K562 (cell line): ENCODE measurements at regions not wholly inside any gene's neighbourhood (a gene's known extent, or its start where the extent isn't known, plus 50 kb on each side); places are given as distances from the start of the nearest gene placed in this dataset.

ENCODE experiments used
- ATAC-seq: fragments of 200-7000 bp; cut with Tn5 transposase; 3 replicates; pipeline ENCODE4 v1.9.1; 2020; ENCODE audit warnings: moderate library complexity
- BruUV-seq: library from RNA; stranded (reverse); fragments of 400-500 nt; replicated peaks from 2 replicates; lab custom pipeline; 2021; lab: Mats Ljungman, UMichigan
- CTCF ChIA-PET: fragments of 300-600 bp; formaldehyde crosslinking; extraction: SDS; loops from one replicate; lab custom pipeline; 2021; ENCODE audit warnings: low intra/inter-chr PET ratio; lab: Yijun Ruan, JAX
- POLR2A ChIA-PET: fragments of 300-600, 350-650 bp; sonication (Branson Sonifier 250); formaldehyde crosslinking; extraction: SDS; loops from one replicate; lab custom pipeline; 2021; ENCODE audit warnings: antibody characterized with exemption, inconsistent platforms; lab: Yijun Ruan, JAX
- DNase-seq, 4 experiments: peaks; one replicate each; pipeline versions ENCODE4 v3.0.0 to v3.0.0-alpha.2; 2011 to 2018; ENCODE audit warnings: low spot score in 3 of 4, mixed read lengths in 3 of 4; ENCODE audit errors: extremely low read depth in 1 of 4
- FAIRE-seq: peaks from 2 replicates; lab custom pipeline; 2011; peaks lifted over from hg19 to GRCh38; lab: Jason Lieb, UNC
- H2AFZ ChIP-seq: 2 replicates; pipeline ENCODE4 v1.6.0; 2011; ENCODE audit warnings: low read depth, low read length, control low read depth, inconsistent platforms
- H3K27ac ChIP-seq: fragments of 200-600 bp; 3 replicates; pipeline ENCODE4 v1.8.0; 2011; ENCODE audit warnings: low read depth, mild to moderate bottlenecking, control low read depth, inconsistent platforms, low read length, moderate library complexity, mixed read lengths; ENCODE audit errors: extremely low read depth
- H3K27me3 ChIP-seq, 2 experiments: fragments of 300-600 bp in 1 of 2; 2 replicates in 1 of 2; 3 replicates in 1 of 2; pipeline versions ENCODE4 v1.6.0 to v1.8.0; 2011; ENCODE audit warnings: inconsistent platforms in 2 of 2, low read length in 2 of 2, mild to moderate bottlenecking in 1 of 2, mixed read lengths in 1 of 2, moderate library complexity in 1 of 2; ENCODE audit not compliant: control insufficient read depth in 2 of 2, insufficient read depth in 2 of 2
- H3K36me3 ChIP-seq: fragments of 300-600 bp; 3 replicates; pipeline ENCODE4 v1.8.0; 2011; ENCODE audit warnings: mild to moderate bottlenecking, low read length, inconsistent platforms; ENCODE audit not compliant: control insufficient read depth, insufficient read depth
- H3K4me1 ChIP-seq, 2 experiments: fragments of 200-600 bp in 1 of 2; replicated peaks in 1 of 2; 2 replicates in 1 of 2; 3 replicates in 1 of 2; pipeline versions ENCODE4 v1.5.1 to v1.8.0; 2011; ENCODE audit warnings: inconsistent platforms in 2 of 2, low read length in 2 of 2, mild to moderate bottlenecking in 1 of 2, mixed read lengths in 1 of 2, moderate library complexity in 1 of 2; ENCODE audit not compliant: control insufficient read depth in 2 of 2, insufficient read depth in 2 of 2
- H3K4me2 ChIP-seq: 2 replicates; pipeline ENCODE4 v1.6.1; 2011; ENCODE audit warnings: low read length, control low read depth, inconsistent platforms, mixed read lengths; ENCODE audit not compliant: insufficient read depth
- H3K4me3 ChIP-seq: fragments of 200-600 bp; sonication (generic), shearing (Covaris generic); 2 replicates; pipeline ENCODE4 v1.5.1; 2016; ENCODE audit warnings: control low read depth, inconsistent platforms
- H3K79me2 ChIP-seq: fragments of 200-600 bp; 3 replicates; pipeline ENCODE4 v1.8.0; 2011; ENCODE audit warnings: low read length, inconsistent platforms; ENCODE audit not compliant: control insufficient read depth, insufficient read depth
- H3K9ac ChIP-seq, 2 experiments: 2 replicates each; pipeline versions ENCODE4 v1.6.0 to v1.6.1; 2011; ENCODE audit warnings: low read depth in 2 of 2, low read length in 2 of 2, control low read depth in 1 of 2, inconsistent platforms in 1 of 2, mild to moderate bottlenecking in 1 of 2, mixed read lengths in 1 of 2; ENCODE audit not compliant: insufficient read depth in 1 of 2
- H3K9me1 ChIP-seq: one replicate; pipeline ENCODE4 v1.6.0; 2011; ENCODE audit warnings: inconsistent platforms, mild to moderate bottlenecking, low read length, moderate library complexity; ENCODE audit not compliant: control insufficient read depth, insufficient read depth
- H3K9me3 ChIP-seq: replicated peaks from 2 replicates; pipeline ENCODE4 v1.5.1; 2011; ENCODE audit warnings: low read depth, low read length, inconsistent platforms; ENCODE audit not compliant: control insufficient read depth, insufficient read depth
- H4K20me1 ChIP-seq: replicated peaks from 2 replicates; pipeline ENCODE4 v1.6.1; 2011; ENCODE audit warnings: low read length, inconsistent platforms, mixed read lengths; ENCODE audit not compliant: control insufficient read depth, insufficient read depth
- AFF1 ChIP-seq, 2 experiments: fragments of 450-650 bp; IDR thresholded peaks; 2 replicates each; pipeline ENCODE4 v1.6.1; 2018; ENCODE audit warnings: mild to moderate bottlenecking in 2 of 2, low read depth in 1 of 2; ENCODE audit not compliant: partially characterized antibody in 2 of 2
- ATF2 ChIP-seq: sonication (generic); formaldehyde crosslinking; IDR thresholded peaks from 2 replicates; pipeline ENCODE4 v1.8.1; 2022; ENCODE audit warnings: missing genetic modification reagents
- KDM4B ChIP-seq, 2 experiments: fragments of 450-650 bp in 1 of 2; sonication (generic) in 1 of 2; IDR thresholded peaks; 2 replicates each; pipeline ENCODE4 v1.6.1; 2016 to 2017; ENCODE audit warnings: borderline replicate concordance in 2 of 2, antibody characterized with exemption in 1 of 2, low read depth in 1 of 2, mild to moderate bottlenecking in 1 of 2
- RAD21 ChIP-seq, 2 experiments: fragments of 250-450 bp in 1 of 2; fragments of 450-650 bp in 1 of 2; sonication (Bioruptor Pico) in 1 of 2; formaldehyde crosslinking in 1 of 2; IDR thresholded peaks in 1 of 2; conservative IDR thresholded peaks in 1 of 2; 2 replicates each; pipeline versions ENCODE4 v1.4.0 to v1.8.0; 2020 to 2022; ENCODE audit warnings: mild to moderate bottlenecking in 2 of 2, moderate library complexity in 1 of 2
- SMARCA4 ChIP-seq: fragments of 450-650 bp; IDR thresholded peaks from 2 replicates; pipeline ENCODE4 v1.6.1; 2016
- WGBS: fragments of 100-300 bp; shearing (Covaris generic); methylation state at CpG from one replicate; pipeline ENCODE4 v1.1.6; 2016; ENCODE audit warnings: low coverage, mixed read lengths; ENCODE audit not compliant: insufficient coverage; ENCODE audit errors: missing lambda C conversion rate; 5-methylcytosine and 5-hydroxymethylcytosine counted together
- in situ Hi-C: fragments of 300-500 bp; cut with MboI; formaldehyde crosslinking; loops from 4 replicates; pipeline ENCODE4 v1.15.0; 2018; ENCODE audit warnings: inconsistent platforms, mixed read lengths
- intact Hi-C: fragments of 100-400 bp; cut with micrococcal nuclease; formaldehyde crosslinking; loops from 2 replicates; pipeline ENCODE4 v1.14.2; 2022

GRCh38 chr3:102571720-102572384, 137.0 kb downstream of the ZPLD1 start:
- DNase-seq (no peak), ATAC-seq (no peak), FAIRE-seq (no peak)
- POLR2A ChIA-PET: no interaction called here
- no peak overlapping the region for H3K9ac ChIP-seq
- no peak overlapping the region for H3K27ac ChIP-seq
- BruUV-seq: no TSS peak
- CTCF ChIA-PET: no interaction called here
- no peaks in the 10 kb centered on the region for H4K20me1 ChIP-seq
- TF ChIP-seq ATF2: no peak
- no peak for TF ChIP-seq KDM4B (IDR thresholded peaks at IDR 0.05; ENCODE audit: borderline replicate concordance in 2 of 2, low read depth in 1 of 2)
- no peak for TF ChIP-seq RAD21 (CRISPR knock-in tag; conservative IDR thresholded peaks at IDR 0.05 in 1 of 2, IDR thresholded peaks at IDR 0.05 in 1 of 2)
- no peak for TF ChIP-seq AFF1 (IDR thresholded peaks at IDR 0.05; ENCODE audit: low read depth in 1 of 2, partially characterized antibody in 2 of 2)
- TF ChIP-seq SMARCA4: no peak
- no peak overlapping the region for H2AFZ ChIP-seq
- no peaks in the 10 kb centered on the region for H3K9me1 ChIP-seq
- no peak overlapping the region for H3K4me2 ChIP-seq
- WGBS: 0% methylated on average over 2 of the region's 2 CpGs
- H3K4me3 ChIP-seq: no peak overlapping the region
- no peaks in the 10 kb centered on the region for H3K36me3 ChIP-seq
- H3K9me3 ChIP-seq: no peaks in the 10 kb centered on the region
- no peaks in the 10 kb centered on the region for H3K27me3 ChIP-seq
- no peaks in the 10 kb centered on the region for H3K79me2 ChIP-seq
- in situ Hi-C loops: no loop called here
- H3K4me1 ChIP-seq: no peaks in the 10 kb centered on the region
- intact Hi-C loops: no loop called here
